ENCODE measurements at regions not wholly inside any gene's neighbourhood (a gene's known extent, or its start where the extent isn't known, plus 50 kb on each side); places are given as distances from the start of the nearest gene placed in this dataset.

- TF ChIP-seq CTCF (IDR thresholded peaks at IDR 0.05) (no peak), POLR2AphosphoS5 (IDR thresholded peaks at IDR 0.05) (no peak), POLR2A (IDR thresholded peaks at IDR 0.05) (no peak)
Measured at GRCh38 chr3:105976196-105976595, 107.4 kb upstream of the CBLB start.

Data from upper lobe of left lung (tissue), 4 donors.